ENCODE measurements at regions not wholly inside any gene's neighbourhood (a gene's known extent, or its start where the extent isn't known, plus 50 kb on each side); places are given as distances from the start of the nearest gene placed in this dataset.

DNA sequence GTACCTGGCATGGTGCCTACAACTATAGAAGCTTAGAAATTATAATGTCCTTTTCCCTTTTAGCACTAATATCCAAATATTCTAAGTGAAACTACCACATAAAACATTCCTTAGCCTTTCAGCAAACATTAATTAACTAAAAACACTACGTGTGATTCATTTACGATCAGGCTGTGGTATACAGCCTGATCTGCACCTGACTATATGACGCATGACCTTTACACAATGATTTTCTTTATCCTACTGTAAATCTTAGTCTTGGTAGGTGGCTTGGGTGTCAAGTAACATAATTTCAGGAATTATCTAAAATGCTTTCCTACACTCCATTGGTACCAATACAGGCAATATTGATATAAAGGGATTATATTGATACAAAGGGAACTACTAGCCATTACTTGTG, 686.7 kb downstream of the DTWD2 start:
- no peaks in the 10 kb centered on the region for H3K79me2 ChIP-seq (replicated peaks; ENCODE audit: insufficient read depth)
- H3K27ac Mint-ChIP-seq: no peak overlapping the region
- no peak overlapping the region for H3K27ac ChIP-seq (ENCODE audit: low read depth)
- no peaks in the 10 kb centered on the region for H3K36me3 Mint-ChIP-seq (ENCODE audit: low read depth)
- no peaks in the 10 kb centered on the region for H3K36me3 ChIP-seq (ENCODE audit: insufficient read depth)
- no peaks in the 10 kb centered on the region for H3K27me3 Mint-ChIP-seq (ENCODE audit: insufficient read depth, low read depth, poor library complexity)
- H3K27me3 ChIP-seq (ENCODE audit: insufficient read depth): no peaks in the 10 kb centered on the region
- DNase-seq (ENCODE audit: low spot score) (no peak), ATAC-seq (no peak)
- H3K9me3 Mint-ChIP-seq: no peaks in the 10 kb centered on the region
- H2AFZ ChIP-seq: no peak overlapping the region
- H3K4me3 ChIP-seq: no peak overlapping the region
- H4K20me1 ChIP-seq (replicated peaks; ENCODE audit: insufficient read depth): no peaks in the 10 kb centered on the region
- H3K4me1 ChIP-seq (ENCODE audit: insufficient read depth): no peaks in the 10 kb centered on the region
- H3K4me3 Mint-ChIP-seq: no peak overlapping the region
- H3K4me1 Mint-ChIP-seq: no peaks in the 10 kb centered on the region
- H3K4me2 ChIP-seq: no peak overlapping the region
- H3K9me2 ChIP-seq (ENCODE audit: insufficient read depth): peaks cover 7% of the 10 kb centered on the region; the same call in 1 of the 2 replicates
- no peak for TF ChIP-seq NANOG (IDR thresholded peaks at IDR 0.05; ENCODE audit: borderline replicate concordance)
- no peak for TF ChIP-seq JUNB (IDR thresholded peaks at IDR 0.05; ENCODE audit: unreplicated experiment)
- TF ChIP-seq ZNF114 (CRISPR knock-in tag; IDR thresholded peaks at IDR 0.05): no peak
- TF ChIP-seq POLR2AphosphoS5 (IDR thresholded peaks at IDR 0.05; ENCODE audit: low read depth): no peak
- TF ChIP-seq ETS1 (IDR thresholded peaks at IDR 0.05): no peak
- TF ChIP-seq, protein P1, sequence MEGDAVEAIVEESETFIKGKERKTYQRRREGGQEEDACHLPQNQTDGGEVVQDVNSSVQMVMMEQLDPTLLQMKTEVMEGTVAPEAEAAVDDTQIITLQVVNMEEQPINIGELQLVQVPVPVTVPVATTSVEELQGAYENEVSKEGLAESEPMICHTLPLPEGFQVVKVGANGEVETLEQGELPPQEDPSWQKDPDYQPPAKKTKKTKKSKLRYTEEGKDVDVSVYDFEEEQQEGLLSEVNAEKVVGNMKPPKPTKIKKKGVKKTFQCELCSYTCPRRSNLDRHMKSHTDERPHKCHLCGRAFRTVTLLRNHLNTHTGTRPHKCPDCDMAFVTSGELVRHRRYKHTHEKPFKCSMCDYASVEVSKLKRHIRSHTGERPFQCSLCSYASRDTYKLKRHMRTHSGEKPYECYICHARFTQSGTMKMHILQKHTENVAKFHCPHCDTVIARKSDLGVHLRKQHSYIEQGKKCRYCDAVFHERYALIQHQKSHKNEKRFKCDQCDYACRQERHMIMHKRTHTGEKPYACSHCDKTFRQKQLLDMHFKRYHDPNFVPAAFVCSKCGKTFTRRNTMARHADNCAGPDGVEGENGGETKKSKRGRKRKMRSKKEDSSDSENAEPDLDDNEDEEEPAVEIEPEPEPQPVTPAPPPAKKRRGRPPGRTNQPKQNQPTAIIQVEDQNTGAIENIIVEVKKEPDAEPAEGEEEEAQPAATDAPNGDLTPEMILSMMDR (conservative IDR thresholded peaks at IDR 0.05; ENCODE audit: low read depth in 2 of 2): no peak
- TF ChIP-seq ZNF331 (CRISPR knock-in tag; IDR thresholded peaks at IDR 0.05; ENCODE audit: low read depth): no peak
- no peak for TF ChIP-seq EZH2 (IDR thresholded peaks at IDR 0.05; ENCODE audit: low read depth, unreplicated experiment)
- no peak for TF ChIP-seq REST (IDR thresholded peaks at IDR 0.05; ENCODE audit: unreplicated experiment)
- TF ChIP-seq CREB1 (CRISPR knock-in tag; IDR thresholded peaks at IDR 0.05; ENCODE audit: low read depth): no peak
- no peak for TF ChIP-seq EZH2phosphoT487 (IDR thresholded peaks at IDR 0.05; ENCODE audit: unreplicated experiment)
- TF ChIP-seq ZNF462 (CRISPR knock-in tag; IDR thresholded peaks at IDR 0.05): no peak
- TF ChIP-seq STAT1 (IDR thresholded peaks at IDR 0.05; ENCODE audit: unreplicated experiment): no peak
- no peaks in the 10 kb centered on the region for H3F3A ChIP-seq (replicated peaks; ENCODE audit: low read depth)

All from GM23338 (cell line).